Body of pancreas (tissue), 4 donors: ENCODE measurements at regions not wholly inside any gene's neighbourhood (a gene's known extent, or its start where the extent isn't known, plus 50 kb on each side); places are given as distances from the start of the nearest gene placed in this dataset.
"Not testable (repeated sequence)": the region's sequence is repeated elsewhere in the genome, so short reads cannot be mapped to it uniquely, and the experiment has no call there.

Experiments used
- ATAC-seq: fragments of 150-250 bp; one replicate; pipeline ENCODE4 v1.9.1; 2016
- DNase-seq, 4 donors: peaks; one replicate each; pipeline ENCODE4 v3.0.0-alpha.2; 2019
- H3K27ac ChIP-seq, 4 donors: fragments of 200-600 bp; sonication (generic); 1 replicate in 3 of 4; 2 replicates in 1 of 4; pipeline versions ENCODE4 v1.5.1 to v1.6.1; 2016 to 2019; ENCODE audit warnings: mild to moderate bottlenecking in 1 of 4, mixed read lengths in 1 of 4, moderate library complexity in 1 of 4
- H3K27me3 ChIP-seq, 2 donors: fragments of 200-600 bp; sonication (generic); one replicate each; pipeline ENCODE4 v1.6.0; 2016; ENCODE audit warnings: mild to moderate bottlenecking in 1 of 2
- H3K36me3 ChIP-seq, 2 donors: fragments of 200-600 bp; sonication (generic); replicated peaks in 1 of 2; 2 replicates each; pipeline ENCODE4 v1.5.1; 2016; ENCODE audit warnings: low read depth in 2 of 2; ENCODE audit not compliant: insufficient read depth in 1 of 2
- H3K4me1 ChIP-seq: fragments of 200-600 bp; sonication (generic); one replicate; pipeline ENCODE4 v1.6.0; 2016
- H3K4me3 ChIP-seq, 2 donors: fragments of 200-600 bp; sonication (generic); 1 replicate in 1 of 2; 2 replicates in 1 of 2; pipeline ENCODE4 v1.5.1; 2016 to 2019
- H3K9me3 ChIP-seq, 3 donors: fragments of 200-600 bp; sonication (generic); 1 replicate in 2 of 3; 2 replicates in 1 of 3; pipeline ENCODE4 v1.5.1; 2016
- CTCF ChIP-seq, 7 experiments: fragments of 450-650 bp in 4 of 7; fragments of 200-600 bp in 3 of 7; sonication (generic) in 3 of 7; IDR thresholded peaks; one replicate each; pipeline ENCODE4 v1.5.1; 2016 to 2019; ENCODE audit warnings: antibody characterized with exemption in 7 of 7
- POLR2A ChIP-seq, 3 donors: fragments of 450-650 bp; IDR thresholded peaks; one replicate each; pipeline ENCODE4 v1.6.1; 2016; ENCODE audit warnings: antibody characterized with exemption in 3 of 3, mild to moderate bottlenecking in 2 of 3
- WGBS, 2 donors: methylation state at CpG; one replicate each; pipeline ENCODE4 v1.1.5; 2017; 5-methylcytosine and 5-hydroxymethylcytosine counted together
- intact Hi-C: fragments of 100-400 bp; cut with DNase I; formaldehyde crosslinking; loops from one replicate; pipeline ENCODE4 v1.15.1; 2023

DNA sequence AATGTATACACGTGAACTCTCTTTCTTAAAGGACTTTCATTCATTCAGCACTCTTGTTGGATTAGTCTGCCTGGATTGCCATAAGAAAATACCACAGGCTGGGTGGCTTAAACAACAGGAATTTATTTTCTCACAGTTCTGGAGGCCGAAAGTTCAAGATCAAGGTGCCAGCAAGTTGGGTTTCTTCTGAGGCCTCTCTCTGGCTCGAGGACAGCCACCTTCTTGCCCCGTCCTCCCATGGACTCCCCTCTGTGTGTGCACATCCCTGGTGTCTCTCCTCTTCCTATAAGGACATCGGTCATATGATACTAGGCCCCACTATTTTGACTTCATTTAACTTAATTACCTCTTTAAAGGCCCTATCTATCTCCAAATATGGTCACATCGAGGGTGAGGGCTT is 110.4 kb upstream of the BMPER start:
- H3K27me3 ChIP-seq = no peaks in the 10 kb centered on the region
- TF ChIP-seq POLR2A (IDR thresholded peaks at IDR 0.05) = no peak
- TF ChIP-seq CTCF (IDR thresholded peaks at IDR 0.05) = no peak
- WGBS, 2 donors = 79 to 88% methylated on average over 6 of the region's 6 CpGs
- no peaks in the 10 kb centered on the region for H3K36me3 ChIP-seq
- no peak overlapping the region for H3K27ac ChIP-seq
- H3K4me1 ChIP-seq = no peaks in the 10 kb centered on the region
- intact Hi-C loops = no loop called here
- H3K4me3 ChIP-seq = no peak overlapping the region
- H3K9me3 ChIP-seq = no peaks in the 10 kb centered on the region
- ATAC-seq (no peak), DNase-seq (no peak)

DNA sequence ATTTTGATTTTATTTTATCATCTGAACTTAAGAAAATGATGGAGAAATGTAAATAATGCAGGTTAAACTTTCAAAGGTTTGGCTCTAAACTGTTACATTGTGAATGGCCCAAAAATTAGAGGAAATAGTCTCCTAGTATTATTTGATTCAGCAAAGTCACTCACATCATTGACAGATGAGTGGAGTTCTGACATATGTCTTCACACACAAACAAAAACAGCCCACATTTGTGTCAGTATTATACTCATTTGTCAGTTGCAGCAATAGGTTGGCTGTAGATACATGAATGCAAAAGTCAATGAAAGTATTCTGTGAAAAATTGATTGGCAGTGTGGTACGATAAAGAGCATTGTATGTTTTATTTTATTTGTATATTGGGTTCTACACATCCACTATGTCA is 108.8 kb upstream of the BMPER start:
- no peaks in the 10 kb centered on the region for H3K9me3 ChIP-seq
- DNase-seq (no peak), ATAC-seq (no peak)
- no peaks in the 10 kb centered on the region for H3K36me3 ChIP-seq
- no peak overlapping the region for H3K4me3 ChIP-seq
- intact Hi-C loops = no loop called here
- no peaks in the 10 kb centered on the region for H3K27me3 ChIP-seq
- no peak overlapping the region for H3K27ac ChIP-seq
- no peak for TF ChIP-seq CTCF (IDR thresholded peaks at IDR 0.05)
- TF ChIP-seq POLR2A (IDR thresholded peaks at IDR 0.05) = no peak
- WGBS, 2 donors = 81 to 83% methylated on average over 1 of the region's 1 CpG
- no peaks in the 10 kb centered on the region for H3K4me1 ChIP-seq

GRCh38 chr7:33797512-33797911 is 107.8 kb upstream of the BMPER start:
- H3K9me3 ChIP-seq, H3K4me1 ChIP-seq, DNase-seq, ATAC-seq, H3K27ac ChIP-seq, H3K4me3 ChIP-seq, H3K36me3 ChIP-seq, intact Hi-C loops, H3K27me3 ChIP-seq: not testable (repeated sequence)
- 81 to 83% methylated on average over 6 of the region's 6 CpGs for WGBS, 2 donors

DNA sequence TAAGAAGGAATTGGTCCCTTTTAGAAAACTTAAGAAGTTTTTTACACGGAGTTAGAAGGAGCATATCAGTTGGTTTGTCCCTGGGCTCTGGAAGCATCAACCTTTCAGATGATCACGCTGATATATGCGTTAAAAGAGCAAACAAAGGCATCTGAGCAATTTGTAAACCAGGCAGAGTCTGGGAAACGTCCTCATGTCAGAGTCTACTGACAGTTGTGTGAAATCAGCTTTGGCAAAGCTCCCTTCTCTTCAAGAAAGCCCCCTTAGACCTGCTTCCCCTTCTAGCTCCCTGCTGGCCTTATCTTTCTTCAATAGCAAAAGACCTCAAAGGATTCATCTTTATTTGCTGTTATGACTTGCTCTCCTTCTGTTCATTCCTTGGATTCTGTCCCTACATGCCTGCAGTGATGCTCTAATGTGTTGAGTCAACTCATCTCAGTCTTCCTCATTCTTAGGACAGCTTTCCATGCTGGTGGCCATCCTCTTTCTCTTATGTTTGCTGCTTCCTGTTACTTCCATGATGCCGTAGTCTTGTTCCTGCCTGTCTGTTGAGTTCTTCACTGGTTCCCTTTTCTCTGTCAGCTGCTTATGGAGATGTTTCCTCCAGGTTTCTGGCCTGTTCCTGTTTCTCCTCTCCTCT is 106.5 kb upstream of the BMPER start:
- TF ChIP-seq CTCF (IDR thresholded peaks at IDR 0.05) = no peak
- TF ChIP-seq POLR2A (IDR thresholded peaks at IDR 0.05) = no peak
- no peaks in the 10 kb centered on the region for H3K36me3 ChIP-seq
- ATAC-seq (no peak), DNase-seq (no peak)
- 44 to 51% methylated on average over 5 of the region's 5 CpGs for WGBS, 2 donors
- H3K27me3 ChIP-seq = no peaks in the 10 kb centered on the region
- no peak overlapping the region for H3K27ac ChIP-seq
- intact Hi-C loops = no loop called here
- H3K4me1 ChIP-seq = no peaks in the 10 kb centered on the region
- H3K4me3 ChIP-seq = no peak overlapping the region
- no peaks in the 10 kb centered on the region for H3K9me3 ChIP-seq

DNA sequence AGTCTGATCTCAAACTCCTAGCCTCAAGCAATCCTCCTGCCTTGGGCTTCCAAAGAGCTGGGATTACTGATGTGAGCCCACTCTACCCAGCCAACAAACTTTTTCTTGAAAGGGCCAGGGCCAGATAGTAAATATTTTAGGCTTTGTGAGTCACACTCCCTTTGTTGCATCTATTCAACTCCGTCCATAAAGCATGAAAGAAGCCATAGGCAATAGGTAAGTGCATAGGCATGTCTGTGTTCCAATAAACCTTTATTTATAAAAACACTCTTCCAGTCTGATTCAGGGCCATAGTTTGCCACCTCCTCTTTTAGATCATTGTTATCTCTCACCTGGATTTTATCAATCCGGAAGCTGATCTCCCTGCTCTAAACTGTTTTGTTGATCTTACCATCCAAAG is 105.6 kb upstream of the BMPER start:
- no peak overlapping the region for H3K4me3 ChIP-seq
- WGBS, 2 donors = 73 to 79% methylated on average over 2 of the region's 2 CpGs
- no peaks in the 10 kb centered on the region for H3K4me1 ChIP-seq
- H3K36me3 ChIP-seq = no peaks in the 10 kb centered on the region
- DNase-seq = no peak
- H3K27me3 ChIP-seq = no peaks in the 10 kb centered on the region
- no peaks in the 10 kb centered on the region for H3K9me3 ChIP-seq
- ATAC-seq = no peak
- TF ChIP-seq POLR2A (IDR thresholded peaks at IDR 0.05) (no peak), CTCF (IDR thresholded peaks at IDR 0.05) (no peak)
- intact Hi-C loops = no loop called here
- no peak overlapping the region for H3K27ac ChIP-seq
